GM21367 (cell line): ENCODE measurements at regions not wholly inside any gene's neighbourhood (a gene's known extent, or its start where the extent isn't known, plus 50 kb on each side); places are given as distances from the start of the nearest gene placed in this dataset.

ENCODE experiments used
- ATAC-seq: cut with Tn5 transposase; IDR thresholded peaks from one replicate; pipeline ENCODE4 v1.9.1; 2021; ENCODE audit not compliant: unreplicated experiment

- ATAC-seq: no peak
Observed at GRCh38 chr20:10861090-10861489, 187.3 kb upstream of the JAG1 start.

DNA sequence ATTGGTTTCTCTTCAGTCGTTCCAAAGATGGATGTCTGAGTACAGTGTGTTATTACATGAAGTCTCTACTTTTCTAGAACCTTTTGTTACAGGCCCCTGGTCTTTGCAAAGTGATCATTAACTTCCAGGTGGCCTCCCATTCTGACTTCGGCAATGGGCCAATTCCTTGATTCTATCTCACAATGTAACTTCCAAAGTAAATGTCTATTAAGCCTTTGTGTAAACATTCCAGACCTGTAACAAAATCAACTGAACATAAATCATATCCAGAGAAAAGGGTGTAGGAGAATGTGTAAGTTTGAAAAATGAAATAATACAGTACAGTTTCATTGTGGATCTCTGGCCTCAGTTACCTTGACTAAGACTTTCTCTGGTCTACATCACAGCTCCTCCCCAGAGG is 187.8 kb upstream of the JAG1 start:
- no peak for ATAC-seq

DNA sequence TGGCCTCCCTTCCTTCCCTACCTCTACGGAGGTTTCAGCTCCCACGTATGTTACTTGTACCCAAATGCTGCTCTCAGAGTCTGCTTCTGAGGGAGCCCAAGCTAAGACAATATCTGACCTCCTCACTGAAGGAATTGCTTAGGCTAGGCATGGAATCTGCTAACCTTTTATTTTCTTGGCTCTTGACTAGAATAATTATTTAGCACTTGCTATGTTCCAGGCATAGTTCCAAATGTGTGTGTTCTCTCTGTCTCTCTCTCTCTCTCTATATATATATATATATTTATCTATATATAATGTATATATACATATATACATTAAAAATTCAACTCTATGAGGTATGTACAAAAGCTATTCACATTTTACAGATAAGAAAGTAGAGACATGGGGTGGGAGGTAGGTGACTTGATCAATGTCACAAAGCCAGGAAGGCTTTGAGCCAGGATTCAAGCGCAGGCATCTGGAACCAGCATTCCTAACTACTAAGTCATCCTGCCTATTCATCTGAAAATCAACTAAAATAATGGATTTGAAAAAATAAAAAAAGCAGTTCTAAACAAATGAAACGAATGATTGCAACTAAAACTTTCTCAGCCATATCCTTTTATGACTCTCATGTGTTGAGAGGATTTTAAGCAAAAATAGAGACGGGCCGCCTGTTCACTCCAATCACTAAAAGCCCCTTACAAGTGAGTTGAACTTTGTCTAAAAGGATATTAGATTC is 189.7 kb upstream of the JAG1 start:
- no peak for ATAC-seq

DNA sequence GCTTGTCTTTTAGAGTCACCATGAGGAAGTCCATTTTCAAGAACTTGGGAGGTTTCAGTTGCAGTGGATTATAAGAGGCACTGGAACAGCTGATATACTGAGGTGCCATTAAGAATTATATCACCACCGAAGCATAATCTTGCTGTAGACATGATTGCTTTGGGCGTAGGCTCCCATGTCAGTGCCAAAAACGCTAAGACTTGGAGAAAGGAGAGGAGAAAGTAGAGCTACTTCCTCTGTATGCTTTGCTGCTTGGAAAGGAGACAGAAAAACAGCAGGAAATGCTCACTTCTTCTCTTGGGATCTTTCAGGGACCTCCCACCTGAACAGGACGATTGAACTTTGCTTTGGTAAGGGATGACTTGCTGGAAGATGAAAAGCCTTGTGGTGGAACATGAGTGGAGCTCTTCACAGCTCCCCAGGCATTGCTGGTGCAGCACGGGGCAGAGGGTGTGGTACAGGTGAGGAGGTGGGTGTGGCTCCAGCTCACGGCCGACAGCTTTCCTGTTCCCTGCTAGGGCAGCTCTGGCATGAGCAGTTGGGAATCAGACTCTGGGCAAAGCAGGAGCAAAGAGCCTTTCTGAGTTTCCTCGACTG is 190.4 kb upstream of the JAG1 start:
- ATAC-seq: no peak

GRCh38 chr20:10868299-10868698 is 194.5 kb upstream of the JAG1 start:
- no peak for ATAC-seq

DNA sequence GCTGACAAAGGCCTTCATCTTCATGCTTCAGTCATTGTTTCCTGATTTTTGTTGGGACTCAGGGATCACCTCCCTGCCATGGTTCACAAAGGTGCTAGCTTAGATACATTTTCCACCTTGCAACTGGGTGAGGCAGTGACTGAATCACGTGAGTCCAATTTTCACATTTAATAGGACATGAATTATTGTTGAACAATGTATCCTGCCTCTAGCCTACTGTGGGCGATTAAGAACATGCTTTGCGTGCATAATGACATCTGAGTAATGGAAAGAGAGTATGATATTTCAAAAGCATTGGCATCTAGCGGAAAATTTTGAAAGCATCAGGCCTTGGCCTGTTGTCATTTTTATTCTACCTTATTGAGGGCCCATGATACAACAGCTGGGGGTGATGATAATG is 199.2 kb upstream of the JAG1 start:
- no peak for ATAC-seq

- ATAC-seq: no peak
Observed at GRCh38 chr20:10875653-10876052, 201.9 kb upstream of the JAG1 start.

DNA sequence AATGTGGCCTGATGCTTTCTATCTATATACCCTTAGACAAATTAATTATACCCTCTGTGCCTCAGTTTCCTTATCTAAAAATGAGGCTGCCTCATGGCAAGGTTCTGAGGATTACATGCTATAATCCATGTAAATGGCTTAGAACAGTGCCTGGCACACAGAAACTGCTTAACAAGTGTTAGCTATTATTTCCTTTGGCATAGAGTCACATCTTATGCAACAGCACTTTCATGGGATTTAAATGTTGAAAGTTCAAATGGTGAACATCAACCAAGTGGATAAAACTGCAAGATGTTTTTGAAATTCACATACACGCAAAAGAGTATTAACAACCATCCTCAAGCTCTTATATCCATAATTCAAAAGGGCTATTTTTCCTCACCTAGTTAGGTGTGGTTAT is 202.8 kb upstream of the JAG1 start:
- no peak for ATAC-seq

GRCh38 chr20:10877342-10877741 is 203.5 kb upstream of the JAG1 start:
- no peak for ATAC-seq

GRCh38 chr20:10883166-10883565 is 209.4 kb upstream of the JAG1 start:
- ATAC-seq: no peak

GRCh38 chr20:10893321-10893720 is 219.5 kb upstream of the JAG1 start:
- no peak for ATAC-seq

- ATAC-seq: no peak
Observed at GRCh38 chr20:10897336-10897735, 223.5 kb upstream of the JAG1 start.

GRCh38 chr20:10898552-10898951 is 224.8 kb upstream of the JAG1 start:
- no peak for ATAC-seq

GRCh38 chr20:10902174-10902573 is 228.4 kb upstream of the JAG1 start:
- ATAC-seq: no peak

- ATAC-seq: no peak
Observed at GRCh38 chr20:10902576-10903282, 228.9 kb upstream of the JAG1 start.

DNA sequence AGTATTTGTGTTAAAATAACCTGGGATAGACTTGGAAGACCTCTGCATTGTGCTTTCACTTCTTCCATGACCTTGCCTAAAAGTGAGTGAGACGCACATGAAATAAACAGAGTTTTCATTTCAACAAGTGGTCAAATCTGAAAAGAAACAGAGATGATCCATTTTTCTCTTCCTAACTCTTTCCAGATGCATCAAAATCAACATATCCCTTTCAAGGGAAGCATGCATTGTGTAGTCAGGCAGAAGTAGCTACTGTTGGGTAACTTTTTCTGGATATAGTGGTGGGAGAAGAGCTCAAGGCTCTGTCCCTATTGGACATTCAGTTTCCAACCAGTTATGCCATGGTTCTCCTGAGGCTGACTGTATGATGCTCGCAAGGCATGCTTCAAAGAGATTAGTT is 233.0 kb upstream of the JAG1 start:
- no peak for ATAC-seq

- no peak for ATAC-seq
Observed at GRCh38 chr20:10909803-10910202, 236.0 kb upstream of the JAG1 start.

DNA sequence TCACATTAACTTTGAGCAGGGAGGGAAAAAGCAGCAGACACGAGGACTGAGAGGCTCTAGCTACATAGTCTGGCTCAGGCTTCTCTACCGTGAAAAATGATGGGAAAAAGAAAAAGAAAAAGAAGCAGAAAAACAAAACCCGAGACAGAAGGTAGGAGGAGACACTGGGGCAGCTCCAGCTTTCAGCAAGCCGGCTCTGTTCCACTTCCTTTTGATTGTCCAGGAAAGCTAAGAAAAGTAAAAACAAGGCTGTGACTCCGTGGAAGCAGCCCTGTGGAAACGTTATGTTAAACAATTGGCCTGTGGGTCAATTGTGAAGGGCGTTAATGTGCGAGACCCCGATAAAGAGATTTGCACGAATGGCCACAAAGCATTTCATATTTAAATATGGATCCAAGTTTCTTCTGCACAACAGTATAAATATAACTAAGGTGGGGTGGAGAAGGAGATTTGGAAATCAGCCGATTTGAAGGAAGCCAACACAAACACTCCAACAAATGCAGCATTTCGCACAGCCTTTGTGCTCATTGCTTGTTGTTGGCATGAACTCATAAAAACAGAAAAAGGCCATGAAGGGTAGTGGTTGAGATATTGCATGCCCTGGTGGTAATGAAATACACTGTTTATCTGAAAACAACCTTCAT is 236.9 kb upstream of the JAG1 start:
- no peak for ATAC-seq

DNA sequence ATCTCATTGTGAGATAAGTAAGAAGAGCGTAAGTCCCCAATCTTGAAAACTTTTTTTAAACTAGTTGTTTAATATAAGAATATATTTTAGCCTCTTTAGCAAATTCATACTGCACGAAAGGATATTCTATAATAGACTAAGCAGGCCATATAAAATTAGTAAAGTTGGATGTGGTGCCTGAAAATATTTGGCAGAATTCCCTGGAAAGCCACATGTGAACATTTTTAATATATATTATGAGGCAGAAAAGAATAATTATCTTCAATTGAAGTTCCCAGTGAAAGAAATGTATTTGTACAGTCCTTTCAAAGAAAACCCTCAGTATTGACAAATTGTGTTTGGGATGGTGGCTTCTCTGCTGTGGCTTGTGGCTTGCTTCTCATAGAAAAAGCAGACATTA is 237.5 kb upstream of the JAG1 start:
- ATAC-seq: no peak

DNA sequence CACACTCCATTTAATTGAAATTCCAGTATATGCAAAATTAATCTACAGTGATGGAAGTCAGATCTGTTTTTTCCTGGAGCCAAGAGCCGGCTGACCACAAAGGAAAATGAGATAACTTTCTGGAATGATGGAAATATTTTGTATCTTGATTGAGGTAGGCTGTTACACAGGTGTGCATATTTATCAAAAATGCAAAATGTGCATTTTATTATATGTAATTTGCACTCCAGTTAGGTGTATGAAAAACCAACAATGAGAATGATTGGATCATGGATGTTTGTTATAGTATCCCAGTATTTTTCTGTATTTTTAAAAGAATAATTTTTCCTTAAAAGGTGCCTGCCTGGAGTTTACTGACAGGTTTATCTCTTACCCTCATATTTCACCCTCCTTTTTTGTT is 242.0 kb upstream of the JAG1 start:
- ATAC-seq: no peak

DNA sequence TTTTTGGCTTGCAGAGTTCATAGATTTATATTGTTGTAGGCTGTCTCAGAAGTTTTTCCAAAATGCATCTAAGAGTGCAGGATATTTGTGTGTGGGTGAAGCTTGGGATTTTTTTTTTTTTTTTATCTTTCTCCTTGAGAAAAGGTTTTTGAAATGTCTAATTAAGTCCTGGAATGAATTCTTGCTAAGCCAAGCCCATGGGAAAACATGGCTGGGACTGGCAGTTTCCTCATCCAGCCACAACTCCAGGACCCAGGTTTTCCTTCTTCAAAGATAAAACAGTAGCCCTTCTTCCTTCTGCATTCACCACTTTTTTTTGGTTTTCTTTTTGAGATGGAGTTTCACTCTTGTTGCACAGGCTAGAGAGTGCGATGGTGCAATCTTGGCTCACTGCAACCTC is 242.5 kb upstream of the JAG1 start:
- ATAC-seq: no peak

DNA sequence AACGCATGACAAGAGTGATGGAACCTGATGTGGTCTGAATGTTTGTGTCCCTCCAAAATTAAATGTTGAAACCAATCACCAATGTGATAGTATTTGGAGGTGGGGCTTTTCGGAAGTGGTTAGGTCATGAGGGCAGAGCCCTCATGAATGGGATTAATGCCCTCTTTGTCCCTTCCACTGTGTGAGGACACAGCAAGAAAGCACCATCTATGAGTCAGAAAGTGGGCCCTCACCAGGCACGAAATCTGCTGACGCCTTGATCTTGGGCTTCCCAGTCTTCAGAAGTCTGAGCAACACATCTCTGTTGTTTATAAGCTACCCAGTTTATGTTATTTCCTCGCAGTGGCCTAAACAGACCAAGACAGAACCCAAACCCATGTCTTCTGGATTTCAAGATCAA is 244.0 kb upstream of the JAG1 start:
- ATAC-seq: no peak
